GM12891 (cell line): ENCODE measurements at regions not wholly inside any gene's neighbourhood (a gene's known extent, or its start where the extent isn't known, plus 50 kb on each side); places are given as distances from the start of the nearest gene placed in this dataset.

Experiments
- DNase-seq: peaks from one replicate; pipeline ENCODE4 v3.0.0; 2011; ENCODE audit warnings: low spot score; ENCODE audit not compliant: insufficient read length
- FAIRE-seq: peaks from 2 replicates; lab custom pipeline; 2011; peaks lifted over from hg19 to GRCh38; lab: Jason Lieb, UNC
- PAX5 ChIP-seq: IDR thresholded peaks from 2 replicates; pipeline ENCODE4 v1.6.1; 2011; ENCODE audit warnings: low read length, moderate library complexity, mild to moderate bottlenecking; ENCODE audit not compliant: insufficient read depth, severe bottlenecking
- POLR2A ChIP-seq: IDR thresholded peaks from 2 replicates; pipeline ENCODE4 v1.6.1; 2011; ENCODE audit warnings: low read depth, low read length, control low read depth
- POLR2AphosphoS5 ChIP-seq: IDR thresholded peaks from 2 replicates; pipeline ENCODE4 v1.6.1; 2011; ENCODE audit warnings: low read depth, low read length, control low read depth
- POU2F2 ChIP-seq: IDR thresholded peaks from 2 replicates; pipeline ENCODE4 v1.6.1; 2011; ENCODE audit warnings: low read depth, mild to moderate bottlenecking, control low read depth, low read length, moderate library complexity
- SPI1 ChIP-seq: IDR thresholded peaks from 2 replicates; pipeline ENCODE4 v1.6.1; 2011; ENCODE audit warnings: low read depth, low read length, control low read depth
- TAF1 ChIP-seq: IDR thresholded peaks from 2 replicates; pipeline ENCODE4 v1.6.1; 2011; ENCODE audit warnings: low read depth, low read length, control low read depth

DNA sequence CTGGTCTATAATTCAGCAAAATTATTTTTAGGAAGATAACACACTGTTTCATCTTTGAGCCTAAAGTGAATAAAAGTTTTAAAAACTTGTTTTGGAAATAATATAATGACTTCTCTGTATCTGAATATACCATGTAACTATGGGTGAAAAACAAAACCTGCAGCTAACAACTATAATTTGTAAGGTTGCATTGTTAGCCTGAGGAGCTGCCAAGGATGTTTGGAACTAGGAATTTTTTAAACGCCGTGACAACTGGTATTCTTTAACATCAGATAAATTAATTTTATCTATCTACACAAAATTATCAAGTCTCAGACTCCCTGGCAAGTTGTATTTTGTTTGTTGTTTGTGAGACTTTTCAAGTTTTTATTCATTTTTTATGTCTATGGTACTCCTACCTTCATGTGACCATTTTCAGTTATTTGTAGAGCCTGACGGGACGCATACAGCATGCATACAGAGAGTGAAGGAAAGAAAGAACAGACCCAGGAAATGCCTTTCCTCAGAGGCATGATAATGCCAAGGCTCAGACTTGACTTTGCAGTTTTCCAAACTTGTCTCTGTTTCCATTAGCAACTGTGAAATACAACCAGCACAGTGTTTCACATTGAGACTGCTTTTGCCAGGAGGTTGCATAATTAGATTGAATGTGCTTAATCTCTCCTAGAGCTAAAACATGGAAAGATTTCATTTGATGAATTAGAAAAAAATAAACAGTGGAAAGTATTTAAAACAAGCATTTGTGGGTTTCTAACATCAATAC lies 60.8 kb upstream of the ARHGEF26 start:
- TF ChIP-seq POU2F2 (no peak), PAX5 (no peak), SPI1 (no peak), POLR2A (no peak), POLR2AphosphoS5 (no peak), TAF1 (no peak)
- no peak for FAIRE-seq
- no peak for DNase-seq

DNA sequence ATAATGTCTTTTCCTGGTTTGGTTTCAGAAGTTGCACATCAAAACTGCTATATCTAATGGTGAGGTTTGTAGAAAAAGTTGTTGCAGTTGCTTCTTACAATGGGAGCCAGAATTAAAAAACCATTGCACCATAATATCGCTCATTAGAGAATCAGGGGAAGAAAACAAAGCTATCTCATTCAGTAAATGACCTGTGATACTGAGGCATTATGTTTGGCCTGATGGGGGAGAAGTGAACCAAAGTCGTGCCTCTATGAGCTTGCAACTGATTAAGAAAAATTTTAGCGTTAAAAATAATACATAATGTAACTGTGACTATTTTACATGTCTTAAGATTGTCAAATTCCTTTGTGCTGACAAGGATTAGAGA lies 60.2 kb upstream of the ARHGEF26 start:
- DNase-seq (no peak), FAIRE-seq (no peak)
- TF ChIP-seq POLR2A = no peak
- TF ChIP-seq PAX5 = no peak
- no peak for TF ChIP-seq POLR2AphosphoS5
- no peak for TF ChIP-seq SPI1
- no peak for TF ChIP-seq TAF1
- no peak for TF ChIP-seq POU2F2

DNA sequence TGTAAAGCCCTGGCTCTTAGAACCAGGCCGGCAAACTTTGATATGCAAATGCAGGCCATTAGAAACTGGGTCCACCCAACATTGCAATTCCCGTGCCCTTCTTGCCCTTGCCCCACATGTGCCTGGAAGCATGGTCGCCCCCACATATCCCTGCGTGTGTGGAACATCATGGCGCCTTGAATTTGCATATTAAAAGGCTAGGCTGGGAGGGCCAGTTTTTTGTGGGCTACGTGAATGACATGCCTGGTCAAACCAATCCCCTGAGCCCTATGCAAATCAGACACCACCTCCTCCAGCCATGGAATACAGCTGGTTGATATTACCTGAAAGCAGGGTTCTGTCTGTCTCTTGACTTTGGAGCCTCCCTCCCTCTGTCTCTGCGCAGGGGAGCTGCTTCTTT lies 58.7 kb upstream of the ARHGEF26 start:
- no peak for TF ChIP-seq PAX5
- TF ChIP-seq POU2F2 = no peak
- TF ChIP-seq POLR2A = no peak
- no peak for TF ChIP-seq TAF1
- TF ChIP-seq SPI1 = no peak
- no peak for TF ChIP-seq POLR2AphosphoS5
- DNase-seq (no peak), FAIRE-seq (no peak)

DNA sequence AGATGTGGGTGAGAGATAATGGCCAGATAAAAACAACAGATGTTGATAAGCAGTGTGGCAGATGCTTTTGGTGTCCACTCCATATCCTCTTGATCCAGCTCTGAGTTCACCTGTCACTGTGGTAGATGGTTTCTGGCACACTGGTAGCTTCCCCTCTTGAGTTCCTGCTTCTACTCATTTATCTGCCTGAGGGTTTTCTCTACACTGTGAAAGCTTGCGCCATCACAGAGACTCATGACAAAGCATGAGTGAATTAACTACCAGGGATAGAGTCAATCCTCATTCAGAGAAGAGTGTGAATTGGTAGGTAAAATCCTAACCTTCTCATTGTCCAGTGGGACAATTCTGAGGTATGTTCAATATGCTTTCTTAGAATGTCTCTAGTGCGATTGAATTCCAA lies 50.0 kb upstream of the ARHGEF26 start:
- TF ChIP-seq POLR2AphosphoS5 = no peak
- no peak for TF ChIP-seq TAF1
- TF ChIP-seq PAX5 = no peak
- TF ChIP-seq SPI1 = no peak
- TF ChIP-seq POU2F2 = no peak
- no peak for DNase-seq
- no peak for FAIRE-seq
